Heart left ventricle (tissue), 16 donors: ENCODE measurements at regions not wholly inside any gene's neighbourhood (a gene's known extent, or its start where the extent isn't known, plus 50 kb on each side); places are given as distances from the start of the nearest gene placed in this dataset.

Experiments
- ATAC-seq, 4 donors: fragments of 200-7000 bp; cut with Tn5 transposase; one replicate each; pipeline ENCODE4 v1.9.1; 2020 to 2022; ENCODE audit warnings: moderate library complexity in 4 of 4, mild to moderate bottlenecking in 3 of 4, moderate number of reproducible peaks in 1 of 4
- DNase-seq, 5 donors: peaks; one replicate each; pipeline ENCODE4 v3.0.0-alpha.2; 2020
- H3K27ac ChIP-seq, 12 donors: fragments of 200-600 bp; sonication (generic) in 4 of 12; one replicate each; pipeline versions ENCODE4 v1.5.0 to v1.8.0; 2016 to 2022; ENCODE audit warnings: mild to moderate bottlenecking in 2 of 12
- H3K27me3 ChIP-seq, 9 donors: fragments of 200-600 bp; sonication (generic) in 2 of 9; one replicate each; pipeline versions ENCODE4 v1.5.1 to v1.8.0; 2016 to 2022; ENCODE audit warnings: mild to moderate bottlenecking in 3 of 9
- H3K36me3 ChIP-seq, 9 donors: fragments of 200-600 bp; sonication (generic) in 2 of 9; one replicate each; pipeline versions ENCODE4 v1.5.0 to v1.8.0; 2018 to 2022; ENCODE audit warnings: mild to moderate bottlenecking in 2 of 9
- H3K4me1 ChIP-seq, 12 donors: fragments of 200-600 bp; sonication (generic) in 4 of 12; one replicate each; pipeline versions ENCODE4 v1.5.0 to v1.8.0; 2016 to 2022; ENCODE audit warnings: mild to moderate bottlenecking in 3 of 12
- H3K4me3 ChIP-seq, 12 donors: fragments of 200-600 bp; sonication (generic) in 4 of 12; one replicate each; pipeline versions ENCODE4 v1.5.0 to v1.8.0; 2017 to 2022; ENCODE audit warnings: mild to moderate bottlenecking in 9 of 12, moderate library complexity in 4 of 12
- H3K9me3 ChIP-seq, 12 donors: fragments of 200-600 bp; sonication (generic) in 4 of 12; one replicate each; pipeline versions ENCODE4 v1.5.0 to v1.8.0; 2016 to 2022; ENCODE audit warnings: mild to moderate bottlenecking in 1 of 12
- POLR2A ChIP-seq, 2 donors: fragments of 450-650 bp; IDR thresholded peaks; one replicate each; pipeline ENCODE4 v1.6.1; 2017; ENCODE audit warnings: antibody characterized with exemption in 2 of 2, mild to moderate bottlenecking in 2 of 2, moderate library complexity in 2 of 2
- WGBS, 4 donors: extraction: QIAGEN DNeasy Blood & Tissue Kit in 2 of 4; methylation state at CpG; one replicate each; pipeline versions ENCODE4 v1.1.5 to v1.1.7; 2013 to 2018; 5-methylcytosine and 5-hydroxymethylcytosine counted together
- intact Hi-C, 10 donors: fragments of 100-400 bp; cut with DNase I; formaldehyde crosslinking; loops; one replicate each; pipeline versions ENCODE4 v1.11.1 to v1.14.2; 2022
- TF ChIP-seq, protein P1 (sequence below), 12 donors: fragments of 200-600 bp; sonication (generic) in 4 of 12; IDR thresholded peaks; one replicate each; pipeline versions ENCODE4 v1.5.0 to v1.8.0; 2018 to 2022; ENCODE audit warnings: antibody characterized with exemption in 12 of 12, mild to moderate bottlenecking in 5 of 12
- donor health status: ischemic (EF 13 %, LVEDD 7.1; RV severe dilation, severe dysfunction).
- donor health status: healthy with polysubstance abuse.
- donor health status: DM: no; HTN: yes; CAD: no.
- donor health status: DM: no; HTN: no; CAD: no.
- donor health status: ischemic (EF 25% LVEDD 6.9; RV normal size, moderate dysfunction).
- donor health status: ischemic (EF 25% LVEDD 5.7; RV mildly dilated, moderate dysfunction).
- donor health status: healthy.
- donor health status: DM: yes; HTN: yes; CAD: no.
- donor health status: ischemic (EF 35%, LVEDD 5.7; RV mildly dilated, moderate dysfunction).
- donor health status: nonischemic (EF 11% LVEDD 7.7; RV severe dilation, severe dysfunction).
- donor health status: DM: yes; HTN: yes; CAD: no.
- donor health status: PGD.
- donor health status: ischemic (EF 29% LVEDD 5.4; RV normal size, mild dysfunction).
- donor health status: nonischemic (EF 23%, LVEDD 6.1; RV moderate dilation, normal function).

- Histone ChIP-seq H3K4me1 (no peaks in the 10 kb centered on the region), H3K27me3 (peaks cover 0 to 9% (median 0%) of the 10 kb centered on the region in 9 donors), H3K9me3 (peaks cover 0 to 7% (median 0%) of the 10 kb centered on the region in 12 donors), H3K36me3 (no peaks in the 10 kb centered on the region), H3K27ac (no peak overlapping the region), H3K4me3 (no peak overlapping the region)
- ATAC-seq (no peak), DNase-seq (no peak)
- WGBS, 4 donors = 93 to 99% (median 95%) methylated on average over 2 of the region's 2 CpGs
- intact Hi-C loops = no loop called here
- TF ChIP-seq, protein P1, sequence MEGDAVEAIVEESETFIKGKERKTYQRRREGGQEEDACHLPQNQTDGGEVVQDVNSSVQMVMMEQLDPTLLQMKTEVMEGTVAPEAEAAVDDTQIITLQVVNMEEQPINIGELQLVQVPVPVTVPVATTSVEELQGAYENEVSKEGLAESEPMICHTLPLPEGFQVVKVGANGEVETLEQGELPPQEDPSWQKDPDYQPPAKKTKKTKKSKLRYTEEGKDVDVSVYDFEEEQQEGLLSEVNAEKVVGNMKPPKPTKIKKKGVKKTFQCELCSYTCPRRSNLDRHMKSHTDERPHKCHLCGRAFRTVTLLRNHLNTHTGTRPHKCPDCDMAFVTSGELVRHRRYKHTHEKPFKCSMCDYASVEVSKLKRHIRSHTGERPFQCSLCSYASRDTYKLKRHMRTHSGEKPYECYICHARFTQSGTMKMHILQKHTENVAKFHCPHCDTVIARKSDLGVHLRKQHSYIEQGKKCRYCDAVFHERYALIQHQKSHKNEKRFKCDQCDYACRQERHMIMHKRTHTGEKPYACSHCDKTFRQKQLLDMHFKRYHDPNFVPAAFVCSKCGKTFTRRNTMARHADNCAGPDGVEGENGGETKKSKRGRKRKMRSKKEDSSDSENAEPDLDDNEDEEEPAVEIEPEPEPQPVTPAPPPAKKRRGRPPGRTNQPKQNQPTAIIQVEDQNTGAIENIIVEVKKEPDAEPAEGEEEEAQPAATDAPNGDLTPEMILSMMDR (IDR thresholded peaks at IDR 0.05) = no peak
- no peak for TF ChIP-seq POLR2A (IDR thresholded peaks at IDR 0.05)
Observed at GRCh38 chr2:128721096-128721495, 402.4 kb upstream of the HS6ST1 start.

DNA sequence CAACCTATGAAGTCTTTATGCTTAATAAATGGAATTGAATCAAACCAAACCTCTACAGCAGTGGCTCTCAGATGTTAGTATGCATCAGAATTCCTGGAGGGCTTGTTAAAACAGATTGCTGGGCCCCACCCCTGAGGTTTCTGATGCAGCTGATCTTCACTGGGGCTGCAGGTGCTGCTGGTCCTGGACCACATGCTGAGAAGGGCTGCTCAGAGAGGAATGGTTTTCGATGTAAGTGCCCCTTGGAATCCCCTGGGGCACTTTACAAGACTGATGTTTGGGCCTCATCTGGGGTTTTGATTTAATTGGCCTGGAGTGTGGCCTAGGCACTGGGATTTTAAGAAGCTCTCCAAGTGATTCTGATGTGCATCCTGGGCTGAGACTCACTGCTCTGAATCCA is 403.8 kb upstream of the HS6ST1 start:
- Histone ChIP-seq H3K27me3 (no peaks in the 10 kb centered on the region), H3K36me3 (no peaks in the 10 kb centered on the region), H3K4me3 (no peak overlapping the region), H3K4me1 (no peaks in the 10 kb centered on the region), H3K27ac (no peak overlapping the region), H3K9me3 (peaks cover 0 to 7% (median 0%) of the 10 kb centered on the region in 12 donors)
- 70 to 89% (median 84%) methylated on average over 1 of the region's 1 CpG for WGBS, 4 donors
- no peak for TF ChIP-seq POLR2A (IDR thresholded peaks at IDR 0.05)
- no peak for ATAC-seq
- no peak for DNase-seq
- intact Hi-C loops = no loop called here

- intact Hi-C loops = no loop called here
- Histone ChIP-seq H3K27ac (no peak overlapping the region), H3K4me1 (no peaks in the 10 kb centered on the region), H3K27me3 (no peaks in the 10 kb centered on the region), H3K4me3 (no peak overlapping the region), H3K9me3 (peaks cover 0 to 24% (median 6%) of the 10 kb centered on the region in 12 donors), H3K36me3 (no peaks in the 10 kb centered on the region)
- ATAC-seq = no peak
- WGBS, 4 donors = 90 to 96% (median 93%) methylated on average over 7 of the region's 7 CpGs
- TF ChIP-seq, protein P1 (IDR thresholded peaks at IDR 0.05) = no peak
- TF ChIP-seq POLR2A (IDR thresholded peaks at IDR 0.05) = no peak
- no peak for DNase-seq
Observed at GRCh38 chr2:128724547-128724946, 405.9 kb upstream of the HS6ST1 start.

GRCh38 chr2:128724972-128725371 is 406.3 kb upstream of the HS6ST1 start:
- Histone ChIP-seq H3K27me3 (no peaks in the 10 kb centered on the region), H3K27ac (no peak overlapping the region), H3K4me1 (no peaks in the 10 kb centered on the region), H3K9me3 (peaks cover 0 to 28% (median 6%) of the 10 kb centered on the region in 12 donors), H3K36me3 (no peaks in the 10 kb centered on the region), H3K4me3 (no peak overlapping the region)
- DNase-seq (no peak), ATAC-seq (no peak)
- 92 to 96% (median 94%) methylated on average over 7 of the region's 7 CpGs for WGBS, 4 donors
- intact Hi-C loops = no loop called here
- no peak for TF ChIP-seq POLR2A (IDR thresholded peaks at IDR 0.05)
- TF ChIP-seq, protein P1 (IDR thresholded peaks at IDR 0.05) = no peak

GRCh38 chr2:128726236-128726635 is 407.6 kb upstream of the HS6ST1 start:
- Histone ChIP-seq H3K9me3 (peaks cover 0 to 22% (median 4%) of the 10 kb centered on the region in 12 donors), H3K27me3 (peaks cover 0 to 5% (median 0%) of the 10 kb centered on the region in 9 donors), H3K27ac (no peak overlapping the region), H3K36me3 (no peaks in the 10 kb centered on the region), H3K4me3 (no peak overlapping the region), H3K4me1 (no peaks in the 10 kb centered on the region)
- TF ChIP-seq, protein P1 (IDR thresholded peaks at IDR 0.05) = no peak
- no peak for TF ChIP-seq POLR2A (IDR thresholded peaks at IDR 0.05)
- ATAC-seq = no peak
- WGBS, 4 donors = 83 to 88% (median 85%) methylated on average over 2 of the region's 2 CpGs
- intact Hi-C loops = no loop called here
- DNase-seq = no peak
